Fibroblast of the aortic adventitia (primary cell): ENCODE measurements at regions not wholly inside any gene's neighbourhood (a gene's known extent, or its start where the extent isn't known, plus 50 kb on each side); places are given as distances from the start of the nearest gene placed in this dataset.
"Not testable (repeated sequence)": the region's sequence is repeated elsewhere in the genome, so short reads cannot be mapped to it uniquely, and the experiment has no call there.

Source experiments
- DNase-seq: peaks from one replicate; pipeline ENCODE4 v3.0.0-alpha.2; 2010; ENCODE audit warnings: low read depth
- H3K4me3 ChIP-seq: 2 replicates; pipeline ENCODE4 v1.5.1; 2011; ENCODE audit warnings: low read depth, mild to moderate bottlenecking, control low read depth, low read length, moderate library complexity
- TF ChIP-seq, protein P1 (sequence below): IDR thresholded peaks from 2 replicates; pipeline ENCODE4 v1.5.1; 2011; ENCODE audit warnings: mild to moderate bottlenecking, low read length, control low read depth, inconsistent platforms; ENCODE audit not compliant: insufficient read depth

GRCh38 chr11:25453471-25453870 lies 878.5 kb upstream of the ANO3 start:
- DNase-seq = no peak
- TF ChIP-seq, protein P1, sequence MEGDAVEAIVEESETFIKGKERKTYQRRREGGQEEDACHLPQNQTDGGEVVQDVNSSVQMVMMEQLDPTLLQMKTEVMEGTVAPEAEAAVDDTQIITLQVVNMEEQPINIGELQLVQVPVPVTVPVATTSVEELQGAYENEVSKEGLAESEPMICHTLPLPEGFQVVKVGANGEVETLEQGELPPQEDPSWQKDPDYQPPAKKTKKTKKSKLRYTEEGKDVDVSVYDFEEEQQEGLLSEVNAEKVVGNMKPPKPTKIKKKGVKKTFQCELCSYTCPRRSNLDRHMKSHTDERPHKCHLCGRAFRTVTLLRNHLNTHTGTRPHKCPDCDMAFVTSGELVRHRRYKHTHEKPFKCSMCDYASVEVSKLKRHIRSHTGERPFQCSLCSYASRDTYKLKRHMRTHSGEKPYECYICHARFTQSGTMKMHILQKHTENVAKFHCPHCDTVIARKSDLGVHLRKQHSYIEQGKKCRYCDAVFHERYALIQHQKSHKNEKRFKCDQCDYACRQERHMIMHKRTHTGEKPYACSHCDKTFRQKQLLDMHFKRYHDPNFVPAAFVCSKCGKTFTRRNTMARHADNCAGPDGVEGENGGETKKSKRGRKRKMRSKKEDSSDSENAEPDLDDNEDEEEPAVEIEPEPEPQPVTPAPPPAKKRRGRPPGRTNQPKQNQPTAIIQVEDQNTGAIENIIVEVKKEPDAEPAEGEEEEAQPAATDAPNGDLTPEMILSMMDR = no peak
- no peak overlapping the region for H3K4me3 ChIP-seq

DNA sequence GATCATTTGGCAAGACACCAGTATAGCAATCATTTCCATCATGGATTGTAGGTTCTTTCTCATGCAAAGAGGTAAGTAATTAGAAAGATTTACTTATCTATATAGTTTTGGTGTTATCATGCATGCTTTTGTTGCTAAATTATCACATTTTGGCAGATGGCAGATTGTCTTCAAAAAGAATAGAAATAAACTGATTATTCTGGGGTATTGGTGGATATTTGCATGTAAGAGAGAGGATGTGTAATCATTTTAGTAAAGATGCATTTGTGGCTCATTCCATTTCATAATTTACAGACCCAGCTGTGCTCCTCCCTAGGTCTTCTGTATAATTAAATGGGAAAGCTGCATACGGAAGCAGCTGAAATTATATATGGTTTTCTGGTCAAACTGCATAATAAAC lies 875.7 kb upstream of the ANO3 start:
- no peak overlapping the region for H3K4me3 ChIP-seq
- TF ChIP-seq, protein P1 = no peak
- no peak for DNase-seq

DNA sequence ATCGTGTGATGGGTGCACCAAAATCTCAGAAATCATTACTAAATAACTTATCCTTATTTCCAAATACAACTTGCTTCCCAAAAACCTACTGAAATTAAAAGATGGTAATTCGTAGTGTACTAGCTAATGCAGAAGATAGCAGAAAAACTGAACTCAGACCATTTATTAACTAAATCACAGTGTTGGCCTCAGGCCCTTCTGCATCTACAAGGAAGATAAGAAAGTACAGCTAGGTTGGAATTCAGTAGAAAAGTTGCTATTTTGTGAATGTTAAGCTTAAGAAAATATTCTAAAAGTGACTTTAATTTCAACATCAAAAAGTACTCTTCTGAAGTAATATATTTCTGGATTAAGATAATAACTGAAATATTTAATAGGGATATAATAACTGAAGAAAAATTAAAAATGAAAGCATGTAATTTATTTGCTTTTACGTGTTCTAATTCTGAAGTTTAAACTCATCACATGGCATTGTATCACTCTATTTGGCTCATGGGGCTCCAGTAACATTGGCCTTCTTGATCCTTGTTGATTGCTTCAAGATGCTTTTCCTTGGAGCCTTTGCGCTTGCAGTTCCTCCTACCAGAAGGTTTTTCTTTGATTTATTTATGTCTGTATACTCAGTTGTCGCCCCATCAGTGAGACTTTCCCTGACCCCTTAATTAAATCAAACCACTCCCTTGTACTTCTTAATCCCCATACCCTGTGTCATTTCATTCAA lies 847.9 kb upstream of the ANO3 start:
- no peak overlapping the region for H3K4me3 ChIP-seq
- TF ChIP-seq, protein P1 = no peak
- DNase-seq = no peak

GRCh38 chr11:25485315-25485714 lies 846.6 kb upstream of the ANO3 start:
- no peak for DNase-seq
- TF ChIP-seq, protein P1 = no peak
- H3K4me3 ChIP-seq = no peak overlapping the region

GRCh38 chr11:25486338-25486737 lies 845.6 kb upstream of the ANO3 start:
- not testable (repeated sequence) for DNase-seq

DNA sequence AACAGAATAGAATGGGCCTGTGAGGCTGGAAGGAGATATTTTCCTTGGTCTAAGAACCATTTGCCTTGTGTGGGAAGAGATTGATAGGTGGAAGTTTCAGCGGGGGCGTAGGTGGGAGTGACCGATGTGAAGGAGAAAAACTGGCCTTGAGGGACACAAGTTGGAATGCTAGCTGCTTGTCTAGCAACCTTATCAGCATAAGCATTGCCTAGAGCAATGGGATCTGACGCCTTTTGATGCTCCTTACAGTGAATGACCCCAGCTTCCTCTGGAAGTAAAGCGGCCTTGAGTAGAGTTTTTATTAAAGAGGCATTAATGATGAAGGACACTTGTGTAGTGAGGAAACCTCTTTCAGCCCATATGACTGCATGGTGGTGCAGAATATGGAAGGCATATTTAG lies 843.8 kb upstream of the ANO3 start:
- not testable (repeated sequence) for DNase-seq, H3K4me3 ChIP-seq

More at GRCh38 chr11:25486338-25486737, 845.6 kb upstream of the ANO3 start:
- H3K4me3 ChIP-seq = not testable (repeated sequence)

DNA sequence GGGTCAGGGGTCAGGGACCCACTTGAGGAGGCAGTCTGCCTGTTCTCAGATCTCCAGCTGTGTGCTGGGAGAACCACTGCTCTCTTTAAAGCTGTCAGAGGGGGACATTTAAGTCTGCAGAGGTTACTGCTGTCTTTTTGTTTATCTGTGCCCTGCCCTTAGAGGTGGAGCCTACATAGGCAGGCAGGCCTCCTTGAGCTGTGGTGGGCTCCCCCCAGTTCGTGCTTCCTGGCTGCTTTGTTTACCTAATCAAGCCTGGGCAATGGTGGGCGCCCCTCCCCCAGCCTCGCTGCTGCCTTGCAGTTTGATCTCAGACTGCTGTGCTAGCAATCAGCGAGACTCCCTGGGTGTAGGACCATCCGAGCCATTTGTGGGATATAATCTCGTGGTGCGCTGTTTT lies 830.5 kb upstream of the ANO3 start:
- H3K4me3 ChIP-seq, DNase-seq: not testable (repeated sequence)

DNA sequence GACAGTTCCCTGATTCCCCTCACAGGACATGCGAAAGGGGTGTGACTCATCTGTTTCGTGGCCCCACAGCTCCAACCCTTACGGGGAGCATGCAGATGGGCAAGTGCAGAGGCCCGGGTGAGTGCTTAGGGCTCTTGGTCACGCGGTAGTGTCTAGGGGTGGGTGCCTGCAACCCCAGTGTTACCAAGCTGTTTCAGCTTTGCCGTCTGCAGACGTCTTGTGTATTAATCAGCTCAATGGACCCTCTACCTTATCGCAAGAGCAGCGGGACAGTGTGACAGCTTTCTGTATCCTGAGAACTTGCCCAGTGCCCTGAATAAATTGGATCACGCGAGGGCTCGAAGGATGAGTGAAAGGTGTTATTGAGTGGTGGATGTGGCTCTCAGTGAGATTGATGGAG lies 816.4 kb upstream of the ANO3 start:
- no peak overlapping the region for H3K4me3 ChIP-seq
- TF ChIP-seq, protein P1 = no peak
- no peak for DNase-seq
